Neural progenitor cell (in vitro differentiated cells): ENCODE measurements at regions not wholly inside any gene's neighbourhood (a gene's known extent, or its start where the extent isn't known, plus 50 kb on each side); places are given as distances from the start of the nearest gene placed in this dataset.

ENCODE experiments used
- DNase-seq: peaks from one replicate; pipeline ENCODE4 v3.0.0-alpha.2; 2016; ENCODE audit warnings: low spot score
- H2AFZ ChIP-seq: fragments of 200-600 bp; sonication (generic); replicated peaks from 2 replicates; pipeline ENCODE4 v1.6.1; 2016; ENCODE audit warnings: antibody characterized with exemption
- H3F3A ChIP-seq: fragments of 200-600 bp; sonication (generic); 2 replicates; pipeline ENCODE4 v1.6.1; 2016; ENCODE audit warnings: antibody characterized with exemption, low read depth
- H3K27ac ChIP-seq: fragments of 200-600 bp; sonication (generic); 2 replicates; pipeline ENCODE4 v1.5.1; 2016; ENCODE audit warnings: mild to moderate bottlenecking
- H3K27me3 ChIP-seq: fragments of 200-600 bp; sonication (generic); 2 replicates; pipeline ENCODE4 v1.6.1; 2016; ENCODE audit warnings: mild to moderate bottlenecking, moderate library complexity
- H3K36me3 ChIP-seq: fragments of 200-600 bp; sonication (generic); 2 replicates; pipeline ENCODE4 v1.5.1; 2016
- H3K4me1 ChIP-seq: fragments of 200-600 bp; sonication (generic); 2 replicates; pipeline ENCODE4 v1.6.1; 2016; ENCODE audit warnings: mixed run types
- H3K4me2 ChIP-seq: fragments of 200-600 bp; sonication (generic); 2 replicates; pipeline ENCODE4 v1.6.1; 2016
- H3K4me3 ChIP-seq: fragments of 200-600 bp; sonication (generic); 2 replicates; pipeline ENCODE4 v1.5.1; 2016
- H3K79me2 ChIP-seq: fragments of 200-600 bp; sonication (generic); 2 replicates; pipeline ENCODE4 v1.6.1; 2016; ENCODE audit warnings: low read depth
- H3K9ac ChIP-seq: fragments of 200-600 bp; sonication (generic); 2 replicates; pipeline ENCODE4 v1.6.1; 2016
- H3K9me3 ChIP-seq: fragments of 200-600 bp; sonication (generic); 2 replicates; pipeline ENCODE4 v1.5.1; 2016; ENCODE audit warnings: low read depth
- H4K20me1 ChIP-seq: fragments of 200-600 bp; sonication (generic); 2 replicates; pipeline ENCODE4 v1.6.1; 2016; ENCODE audit warnings: low read depth
- H3K27ac Mint-ChIP-seq: 3 replicates; pipeline ENCODE4 v1.8.0; 2021; ENCODE audit warnings: mixed read lengths
- H3K27me3 Mint-ChIP-seq: 2 replicates; pipeline ENCODE4 v1.8.0; 2022; ENCODE audit warnings: low read depth, mild to moderate bottlenecking, inconsistent platforms, moderate library complexity, mixed read lengths; ENCODE audit not compliant: insufficient read depth
- H3K36me3 Mint-ChIP-seq: 3 replicates; pipeline ENCODE4 v1.8.0; 2021; ENCODE audit warnings: mixed read lengths
- H3K4me1 Mint-ChIP-seq: 3 replicates; pipeline ENCODE4 v1.8.0; 2021; ENCODE audit warnings: mixed read lengths
- H3K4me3 Mint-ChIP-seq: 3 replicates; pipeline ENCODE4 v1.8.0; 2021; ENCODE audit warnings: mild to moderate bottlenecking, moderate library complexity, mixed read lengths
- H3K9me3 Mint-ChIP-seq: 3 replicates; pipeline ENCODE4 v1.8.0; 2020; ENCODE audit warnings: mixed read lengths
- EZH2 ChIP-seq: fragments of 200-600 bp; sonication (generic); IDR thresholded peaks from 2 replicates; pipeline ENCODE4 v1.6.1; 2017; ENCODE audit warnings: antibody characterized with exemption, mild to moderate bottlenecking, moderate library complexity
- EZH2phosphoT487 ChIP-seq: fragments of 200-600 bp; sonication (generic); IDR thresholded peaks from 2 replicates; pipeline ENCODE4 v1.6.1; 2017; ENCODE audit warnings: antibody characterized with exemption
- TF ChIP-seq, protein P1 (sequence below): fragments of 200-600 bp; sonication (generic); IDR thresholded peaks from 2 replicates; pipeline ENCODE4 v1.5.1; 2017; ENCODE audit warnings: antibody characterized with exemption, mild to moderate bottlenecking

DNA sequence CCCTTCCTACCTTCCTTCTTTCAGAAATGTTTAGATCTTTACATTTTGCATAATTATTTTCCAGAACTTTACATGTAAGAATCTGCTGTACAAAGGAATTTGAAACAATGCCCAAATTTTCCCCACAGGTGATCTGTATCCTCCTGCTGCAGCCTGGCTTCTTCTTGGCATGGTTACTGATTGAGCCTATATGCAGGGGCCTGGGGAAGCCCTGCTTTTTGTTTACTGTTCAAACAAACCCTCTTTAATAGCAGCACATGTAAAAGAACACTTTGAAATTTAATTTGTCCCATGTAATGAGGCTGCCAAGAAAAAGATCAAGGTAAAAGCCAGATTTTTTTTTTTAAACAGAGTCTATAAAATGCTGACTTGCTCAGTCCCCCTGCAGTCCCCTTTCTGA, 432.2 kb downstream of the TUSC7 start:
- Histone ChIP-seq H3K36me3 (no peaks in the 10 kb centered on the region), H3K27ac (no peak overlapping the region), H3K4me2 (no peak overlapping the region), H2AFZ (peak overlapping the region; percentile 79), H3K79me2 (no peaks in the 10 kb centered on the region), H3K4me3 (no peak overlapping the region), H3K9ac (no peak overlapping the region), H3K4me1 (peaks cover 20% of the 10 kb centered on the region), H3F3A (no peaks in the 10 kb centered on the region), H4K20me1 (no peaks in the 10 kb centered on the region), H3K27me3 (no peaks in the 10 kb centered on the region), H3K9me3 (no peaks in the 10 kb centered on the region)
- DNase-seq: no peak
- no peak overlapping the region for H3K27ac Mint-ChIP-seq
- peaks cover 2% of the 10 kb centered on the region for H3K27me3 Mint-ChIP-seq
- peaks cover 16% of the 10 kb centered on the region for H3K4me1 Mint-ChIP-seq
- TF ChIP-seq, protein P1, sequence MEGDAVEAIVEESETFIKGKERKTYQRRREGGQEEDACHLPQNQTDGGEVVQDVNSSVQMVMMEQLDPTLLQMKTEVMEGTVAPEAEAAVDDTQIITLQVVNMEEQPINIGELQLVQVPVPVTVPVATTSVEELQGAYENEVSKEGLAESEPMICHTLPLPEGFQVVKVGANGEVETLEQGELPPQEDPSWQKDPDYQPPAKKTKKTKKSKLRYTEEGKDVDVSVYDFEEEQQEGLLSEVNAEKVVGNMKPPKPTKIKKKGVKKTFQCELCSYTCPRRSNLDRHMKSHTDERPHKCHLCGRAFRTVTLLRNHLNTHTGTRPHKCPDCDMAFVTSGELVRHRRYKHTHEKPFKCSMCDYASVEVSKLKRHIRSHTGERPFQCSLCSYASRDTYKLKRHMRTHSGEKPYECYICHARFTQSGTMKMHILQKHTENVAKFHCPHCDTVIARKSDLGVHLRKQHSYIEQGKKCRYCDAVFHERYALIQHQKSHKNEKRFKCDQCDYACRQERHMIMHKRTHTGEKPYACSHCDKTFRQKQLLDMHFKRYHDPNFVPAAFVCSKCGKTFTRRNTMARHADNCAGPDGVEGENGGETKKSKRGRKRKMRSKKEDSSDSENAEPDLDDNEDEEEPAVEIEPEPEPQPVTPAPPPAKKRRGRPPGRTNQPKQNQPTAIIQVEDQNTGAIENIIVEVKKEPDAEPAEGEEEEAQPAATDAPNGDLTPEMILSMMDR: no peak
- TF ChIP-seq EZH2: no peak
- no peak for TF ChIP-seq EZH2phosphoT487
- no peaks in the 10 kb centered on the region for H3K9me3 Mint-ChIP-seq
- H3K4me3 Mint-ChIP-seq: no peak overlapping the region
- no peaks in the 10 kb centered on the region for H3K36me3 Mint-ChIP-seq

DNA sequence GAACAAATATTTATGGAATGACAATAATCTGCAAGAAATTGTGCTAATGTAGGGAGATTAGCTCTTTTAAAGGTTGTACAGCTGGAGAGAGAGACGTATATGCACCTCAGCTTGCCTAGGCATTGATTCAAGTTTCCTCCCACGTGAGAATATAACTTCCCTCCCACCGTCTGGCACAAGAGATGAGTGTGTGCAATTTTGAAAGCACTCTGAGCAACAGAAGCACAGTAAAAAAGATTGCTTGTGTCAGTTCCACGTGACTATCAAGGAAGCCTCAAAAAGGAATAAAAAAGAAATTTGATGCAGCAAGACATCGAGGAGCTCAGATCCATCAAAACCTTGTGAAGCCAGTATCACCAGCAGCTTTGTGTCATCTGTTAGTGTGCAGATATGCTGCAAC, 435.3 kb downstream of the TUSC7 start:
- H3K27me3 ChIP-seq: no peaks in the 10 kb centered on the region
- no peak overlapping the region for H3K4me2 ChIP-seq
- no peak overlapping the region for H3K9ac ChIP-seq
- no peak overlapping the region for H3K27ac ChIP-seq
- no peaks in the 10 kb centered on the region for H3K79me2 ChIP-seq
- H3F3A ChIP-seq: peaks cover 8% of the 10 kb centered on the region
- TF ChIP-seq EZH2phosphoT487: no peak
- TF ChIP-seq EZH2: no peak
- TF ChIP-seq, protein P1: no peak
- Mint-ChIP-seq H3K4me1 (peaks cover 13% of the 10 kb centered on the region), H3K27me3 (peaks cover 2% of the 10 kb centered on the region), H3K27ac (no peak overlapping the region), H3K9me3 (no peaks in the 10 kb centered on the region), H3K4me3 (no peak overlapping the region), H3K36me3 (no peaks in the 10 kb centered on the region)
- no peak for DNase-seq
- H4K20me1 ChIP-seq: no peaks in the 10 kb centered on the region
- H3K9me3 ChIP-seq: no peaks in the 10 kb centered on the region
- H3K4me1 ChIP-seq: peaks cover 36% of the 10 kb centered on the region
- H3K4me3 ChIP-seq: no peak overlapping the region
- peak overlapping the region; percentile 31 for H2AFZ ChIP-seq
- H3K36me3 ChIP-seq: no peaks in the 10 kb centered on the region

DNA sequence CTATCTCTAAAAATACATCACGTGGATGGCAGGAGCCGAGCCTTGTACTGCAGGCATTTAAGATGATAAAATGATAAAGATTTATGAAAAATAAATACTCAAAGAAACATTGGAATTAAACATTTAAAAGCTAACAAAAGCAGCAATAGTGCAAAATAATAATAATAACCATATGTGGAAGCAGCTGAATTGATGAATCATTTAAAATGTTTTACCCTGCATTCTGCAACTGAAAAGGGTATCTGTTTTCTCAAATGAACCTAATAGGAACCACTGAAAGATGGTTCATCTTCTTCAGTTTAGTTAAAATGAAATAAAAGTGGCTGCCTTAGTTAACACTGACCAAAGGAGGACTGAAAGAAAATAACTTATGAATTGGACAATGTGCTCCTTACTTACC, 436.1 kb downstream of the TUSC7 start:
- Mint-ChIP-seq H3K4me1 (peaks cover 13% of the 10 kb centered on the region), H3K36me3 (no peaks in the 10 kb centered on the region), H3K9me3 (no peaks in the 10 kb centered on the region), H3K4me3 (no peak overlapping the region), H3K27me3 (peaks cover 2% of the 10 kb centered on the region), H3K27ac (no peak overlapping the region)
- Histone ChIP-seq H3K27me3 (no peaks in the 10 kb centered on the region), H3K4me1 (peaks cover 38% of the 10 kb centered on the region), H3F3A (peaks cover 11% of the 10 kb centered on the region), H4K20me1 (no peaks in the 10 kb centered on the region), H2AFZ (no peak overlapping the region), H3K4me3 (no peak overlapping the region), H3K79me2 (no peaks in the 10 kb centered on the region), H3K27ac (no peak overlapping the region), H3K4me2 (peak overlapping the region; percentile 44), H3K9me3 (no peaks in the 10 kb centered on the region), H3K36me3 (no peaks in the 10 kb centered on the region), H3K9ac (no peak overlapping the region)
- TF ChIP-seq, protein P1: no peak
- no peak for TF ChIP-seq EZH2phosphoT487
- no peak for DNase-seq
